ENCODE measurements at regions not wholly inside any gene's neighbourhood (a gene's known extent, or its start where the extent isn't known, plus 50 kb on each side); places are given as distances from the start of the nearest gene placed in this dataset.

- TF ChIP-seq CTCF (conservative IDR thresholded peaks at IDR 0.05 in 1 of 2, IDR thresholded peaks at IDR 0.05 in 1 of 2; ENCODE audit: extremely low read depth in 1 of 2, insufficient read depth in 1 of 2, low read depth in 1 of 2, low read length in 2 of 2) (no peak), EZH2 (IDR thresholded peaks at IDR 0.05; ENCODE audit: borderline replicate concordance, low read length) (no peak)
These were observed 165.6 kb upstream of the IER5L start for GRCh38 chr9:129343424-129344375.

Measured in mammary epithelial cell (primary cell).